OCI-LY3 (cell line): ENCODE measurements at regions not wholly inside any gene's neighbourhood (a gene's known extent, or its start where the extent isn't known, plus 50 kb on each side); places are given as distances from the start of the nearest gene placed in this dataset.

Experiments used
- H2AFZ ChIP-seq: fragments of 200-600, 300-600 bp; shearing (Covaris generic); 2 replicates; pipeline ENCODE4 v1.6.0; 2014; ENCODE audit warnings: antibody characterized with exemption, low read depth, low read length
- H3K27ac ChIP-seq: fragments of 200-600, 300-600 bp; sonication (generic); 2 replicates; pipeline ENCODE4 v1.5.1; 2014; ENCODE audit warnings: mild to moderate bottlenecking, low read length, moderate library complexity, mixed read lengths
- H3K27me3 ChIP-seq: fragments of 200-600, 300-600 bp; sonication (generic); 2 replicates; pipeline ENCODE4 v1.6.1; 2014; ENCODE audit warnings: low read depth, low read length, mixed read lengths
- H3K36me3 ChIP-seq: fragments of 200-600, 300-600 bp; sonication (generic); replicated peaks from 2 replicates; pipeline ENCODE3; 2014; ENCODE audit warnings: low read depth, low read length, mixed read lengths
- H3K4me1 ChIP-seq: fragments of 300-600, 200-600 bp; sonication (generic); 2 replicates; pipeline ENCODE4 v1.6.1; 2014; ENCODE audit warnings: low read length, mixed read lengths
- H3K4me2 ChIP-seq: fragments of 200-600, 300-600 bp; sonication (generic); 2 replicates; pipeline ENCODE4 v1.6.1; 2014; ENCODE audit warnings: low read length, mixed read lengths
- H3K4me3 ChIP-seq: fragments of 300-600, 200-600 bp; sonication (generic); 2 replicates; pipeline ENCODE4 v1.5.1; 2014; ENCODE audit warnings: antibody characterized with exemption, mild to moderate bottlenecking, low read length, moderate library complexity
- H3K79me2 ChIP-seq: fragments of 300-600, 200-600 bp; shearing (Covaris generic); 2 replicates; pipeline ENCODE4 v1.6.1; 2014; ENCODE audit warnings: mild to moderate bottlenecking, low read length, mixed read lengths
- H3K9ac ChIP-seq: fragments of 300-600, 200-600 bp; shearing (Covaris generic); 2 replicates; pipeline ENCODE4 v1.6.0; 2014; ENCODE audit warnings: mild to moderate bottlenecking, low read length, moderate library complexity
- H3K9me3 ChIP-seq: fragments of 200-600, 300-600 bp; shearing (Covaris generic); 2 replicates; pipeline ENCODE4 v1.6.1; 2014; ENCODE audit warnings: low read length, mixed read lengths; ENCODE audit not compliant: insufficient read depth
- H4K20me1 ChIP-seq: fragments of 200-600, 300-600 bp; sonication (generic); 2 replicates; pipeline ENCODE4 v1.6.1; 2016; ENCODE audit warnings: low read length, mixed read lengths; ENCODE audit not compliant: insufficient read depth
- EZH2phosphoT487 ChIP-seq: fragments of 200-600 bp; shearing (Covaris generic); IDR thresholded peaks from 2 replicates; pipeline ENCODE4 v1.6.1; 2018; ENCODE audit warnings: antibody characterized with exemption, mixed run types, low read depth
- TF ChIP-seq, protein P1 (sequence below): fragments of 200-600, 300-600 bp; sonication (generic); IDR thresholded peaks from 2 replicates; pipeline ENCODE4 v1.5.1; 2014; ENCODE audit warnings: antibody characterized with exemption, low read length, low read depth

GRCh38 chr1:38476850-38477178 lies 382.8 kb downstream of the RRAGC start:
- Histone ChIP-seq H3K9me3 (no peaks in the 10 kb centered on the region), H2AFZ (no peak overlapping the region), H4K20me1 (no peaks in the 10 kb centered on the region), H3K4me1 (peaks cover 29% of the 10 kb centered on the region), H3K36me3 (no peaks in the 10 kb centered on the region), H3K4me3 (no peak overlapping the region), H3K27ac (no peak overlapping the region), H3K27me3 (no peaks in the 10 kb centered on the region), H3K79me2 (no peaks in the 10 kb centered on the region), H3K9ac (no peak overlapping the region), H3K4me2 (no peak overlapping the region)
- no peak for TF ChIP-seq EZH2phosphoT487
- TF ChIP-seq, protein P1, sequence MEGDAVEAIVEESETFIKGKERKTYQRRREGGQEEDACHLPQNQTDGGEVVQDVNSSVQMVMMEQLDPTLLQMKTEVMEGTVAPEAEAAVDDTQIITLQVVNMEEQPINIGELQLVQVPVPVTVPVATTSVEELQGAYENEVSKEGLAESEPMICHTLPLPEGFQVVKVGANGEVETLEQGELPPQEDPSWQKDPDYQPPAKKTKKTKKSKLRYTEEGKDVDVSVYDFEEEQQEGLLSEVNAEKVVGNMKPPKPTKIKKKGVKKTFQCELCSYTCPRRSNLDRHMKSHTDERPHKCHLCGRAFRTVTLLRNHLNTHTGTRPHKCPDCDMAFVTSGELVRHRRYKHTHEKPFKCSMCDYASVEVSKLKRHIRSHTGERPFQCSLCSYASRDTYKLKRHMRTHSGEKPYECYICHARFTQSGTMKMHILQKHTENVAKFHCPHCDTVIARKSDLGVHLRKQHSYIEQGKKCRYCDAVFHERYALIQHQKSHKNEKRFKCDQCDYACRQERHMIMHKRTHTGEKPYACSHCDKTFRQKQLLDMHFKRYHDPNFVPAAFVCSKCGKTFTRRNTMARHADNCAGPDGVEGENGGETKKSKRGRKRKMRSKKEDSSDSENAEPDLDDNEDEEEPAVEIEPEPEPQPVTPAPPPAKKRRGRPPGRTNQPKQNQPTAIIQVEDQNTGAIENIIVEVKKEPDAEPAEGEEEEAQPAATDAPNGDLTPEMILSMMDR = no peak

GRCh38 chr1:38476111-38476849 lies 383.3 kb downstream of the RRAGC start:
- TF ChIP-seq, protein P1 = no peak
- no peak for TF ChIP-seq EZH2phosphoT487
- H3K9me3 ChIP-seq = no peaks in the 10 kb centered on the region
- H4K20me1 ChIP-seq = no peaks in the 10 kb centered on the region
- H3K27me3 ChIP-seq = no peaks in the 10 kb centered on the region
- H3K4me1 ChIP-seq = peaks cover 29% of the 10 kb centered on the region
- H3K79me2 ChIP-seq = no peaks in the 10 kb centered on the region
- H3K4me3 ChIP-seq = no peak overlapping the region
- no peak overlapping the region for H3K4me2 ChIP-seq
- H3K9ac ChIP-seq = no peak overlapping the region
- no peak overlapping the region for H2AFZ ChIP-seq
- H3K27ac ChIP-seq = no peak overlapping the region
- H3K36me3 ChIP-seq = no peaks in the 10 kb centered on the region

- H3K4me3 ChIP-seq = peak overlapping the region; percentile 77
- H3K79me2 ChIP-seq = no peaks in the 10 kb centered on the region
- H3K36me3 ChIP-seq = no peaks in the 10 kb centered on the region
- no peaks in the 10 kb centered on the region for H3K27me3 ChIP-seq
- H3K4me1 ChIP-seq = peaks cover 29% of the 10 kb centered on the region
- H2AFZ ChIP-seq = peak overlapping the region; percentile 88
- no peaks in the 10 kb centered on the region for H4K20me1 ChIP-seq
- peak overlapping the region; percentile 90 for H3K9ac ChIP-seq
- no peaks in the 10 kb centered on the region for H3K9me3 ChIP-seq
- H3K27ac ChIP-seq = peak overlapping the region; percentile 96
- TF ChIP-seq, protein P1 = no peak
- TF ChIP-seq EZH2phosphoT487 = no peak
- peak overlapping the region; percentile 100 for H3K4me2 ChIP-seq
Observed at GRCh38 chr1:38475624-38476005, 384.0 kb downstream of the RRAGC start.

GRCh38 chr1:38474738-38475623 lies 384.6 kb downstream of the RRAGC start:
- Histone ChIP-seq H2AFZ (peak overlapping the region; percentile 88), H3K9me3 (no peaks in the 10 kb centered on the region), H3K9ac (peak overlapping the region; percentile 90), H3K36me3 (no peaks in the 10 kb centered on the region), H3K27me3 (no peaks in the 10 kb centered on the region), H3K27ac (peak overlapping the region; percentile 96), H3K79me2 (no peaks in the 10 kb centered on the region), H3K4me2 (peak overlapping the region; percentile 100), H3K4me3 (peak overlapping the region; percentile 77), H4K20me1 (no peaks in the 10 kb centered on the region), H3K4me1 (peaks cover 29% of the 10 kb centered on the region)
- no peak for TF ChIP-seq EZH2phosphoT487
- TF ChIP-seq, protein P1 = no peak
